A673 (cell line): ENCODE measurements at regions not wholly inside any gene's neighbourhood (a gene's known extent, or its start where the extent isn't known, plus 50 kb on each side); places are given as distances from the start of the nearest gene placed in this dataset.

Experiments used
- BruUV-seq: library from RNA; stranded (reverse); fragments of 400-500 nt; replicated peaks from 2 replicates; lab custom pipeline; 2021; lab: Mats Ljungman, UMichigan
- CTCF ChIA-PET: fragments of 300-600 bp; sonication (Branson Sonifier 250); formaldehyde crosslinking; loops from one replicate; lab custom pipeline; 2022; ENCODE audit warnings: antibody characterized with exemption; lab: Charles Lee
- POLR2A ChIA-PET: fragments of 300-600 bp; sonication (Branson Sonifier 250); formaldehyde crosslinking; loops from one replicate; lab custom pipeline; 2022; ENCODE audit warnings: antibody characterized with exemption; ENCODE audit not compliant: low non-redundant PET; lab: Charles Lee
- DNase-seq: peaks from one replicate; pipeline ENCODE4 v3.0.0-alpha.2; 2015; ENCODE audit warnings: low spot score
- H3K27ac ChIP-seq: fragments of 200-600 bp; sonication (generic); 2 replicates; pipeline ENCODE4 v1.5.1; 2016; ENCODE audit warnings: mixed run types, low read depth, mild to moderate bottlenecking, mixed read lengths, antibody characterized with exemption, low read length; ENCODE audit not compliant: poor library complexity, severe bottlenecking
- H3K27me3 ChIP-seq: fragments of 200-600 bp; sonication (generic); replicated peaks from 2 replicates; pipeline ENCODE4 v1.6.1; 2017; ENCODE audit warnings: mixed run types, low read depth, mild to moderate bottlenecking, mixed read lengths, antibody characterized with exemption, low read length; ENCODE audit not compliant: insufficient read depth, poor library complexity
- H3K36me3 ChIP-seq: fragments of 200-600 bp; sonication (generic); 2 replicates; pipeline ENCODE4 v1.6.1; 2016; ENCODE audit warnings: mixed run types, mild to moderate bottlenecking, mixed read lengths, antibody characterized with exemption, low read length; ENCODE audit not compliant: insufficient read depth, poor library complexity, severe bottlenecking
- H3K4me1 ChIP-seq: fragments of 200-600 bp; sonication (generic); 2 replicates; pipeline ENCODE4 v1.6.1; 2017; ENCODE audit warnings: mixed run types, mild to moderate bottlenecking, mixed read lengths, antibody characterized with exemption, low read length; ENCODE audit not compliant: insufficient read depth, poor library complexity, severe bottlenecking
- H3K4me3 ChIP-seq: fragments of 200-600 bp; sonication (generic); 2 replicates; pipeline ENCODE4 v1.5.1; 2016; ENCODE audit warnings: low read depth, mixed run types, mild to moderate bottlenecking, mixed read lengths, low read length; ENCODE audit not compliant: poor library complexity, severe bottlenecking
- H3K9me3 ChIP-seq: fragments of 200-600 bp; sonication (generic); 2 replicates; pipeline ENCODE4 v1.6.1; 2016; ENCODE audit warnings: mixed run types, low read depth, mild to moderate bottlenecking, mixed read lengths, antibody characterized with exemption, low read length; ENCODE audit not compliant: poor library complexity, severe bottlenecking
- CTCF ChIP-seq: fragments of 300-800, 200-600 bp; sonication (generic); conservative IDR thresholded peaks from 2 replicates; pipeline ENCODE4 v1.5.1; 2017; ENCODE audit warnings: low read depth, mild to moderate bottlenecking, antibody characterized with exemption, low read length, moderate library complexity, mixed read lengths
- EZH2 ChIP-seq: fragments of 200-600 bp; sonication (generic); IDR thresholded peaks from 2 replicates; pipeline ENCODE4 v1.6.1; 2017; ENCODE audit warnings: borderline replicate concordance, low read depth, mild to moderate bottlenecking, mixed read lengths, antibody characterized with exemption, low read length; ENCODE audit not compliant: poor library complexity, severe bottlenecking
- intact Hi-C: fragments of 100-400 bp; cut with micrococcal nuclease; formaldehyde crosslinking; loops from one replicate; pipeline ENCODE4 v1.10.0; 2022; ENCODE audit not compliant: unreplicated experiment

- Histone ChIP-seq H3K4me1 (no peaks in the 10 kb centered on the region), H3K4me3 (no peak overlapping the region), H3K27ac (no peak overlapping the region), H3K27me3 (no peaks in the 10 kb centered on the region), H3K36me3 (no peaks in the 10 kb centered on the region), H3K9me3 (no peaks in the 10 kb centered on the region)
- no peak for TF ChIP-seq CTCF
- no peak for TF ChIP-seq EZH2
- intact Hi-C loops, result no loop called here
- BruUV-seq, result no TSS peak
- no peak for DNase-seq
- ChIA-PET CTCF (interaction anchor here (0.6 kb wide), 1 partner anchor 74 kb away, joined by 3 read pairs; no protein-coding TSS in a partner anchor), POLR2A (no interaction called here)
These were observed 1073.0 kb downstream of the MAT2B start for GRCh38 chr5:164578401-164578800.

- intact Hi-C loops, result no loop called here
- no peak for DNase-seq
- Histone ChIP-seq H3K27me3 (no peaks in the 10 kb centered on the region), H3K9me3 (no peaks in the 10 kb centered on the region), H3K36me3 (no peaks in the 10 kb centered on the region), H3K4me3 (no peak overlapping the region), H3K27ac (no peak overlapping the region), H3K4me1 (no peaks in the 10 kb centered on the region)
- ChIA-PET CTCF (no interaction called here), POLR2A (no interaction called here)
- no TSS peak for BruUV-seq
- TF ChIP-seq EZH2 (no peak), CTCF (no peak)
These were observed 1073.5 kb downstream of the MAT2B start for GRCh38 chr5:164578911-164579310.

- no TSS peak for BruUV-seq
- intact Hi-C loops, result no loop called here
- Histone ChIP-seq H3K27ac (no peak overlapping the region), H3K4me1 (no peaks in the 10 kb centered on the region), H3K9me3 (no peaks in the 10 kb centered on the region), H3K4me3 (no peak overlapping the region), H3K36me3 (no peaks in the 10 kb centered on the region), H3K27me3 (no peaks in the 10 kb centered on the region)
- CTCF ChIA-PET, result no interaction called here
- TF ChIP-seq EZH2 (no peak), CTCF (no peak)
- POLR2A ChIA-PET, result no interaction called here
- DNase-seq, result no peak
These were observed 1074.7 kb downstream of the MAT2B start for GRCh38 chr5:164580155-164580554.
